ENCODE measurements at regions not wholly inside any gene's neighbourhood (a gene's known extent, or its start where the extent isn't known, plus 50 kb on each side); places are given as distances from the start of the nearest gene placed in this dataset.

- H3K79me2 ChIP-seq (ENCODE audit: insufficient read depth) = no peaks in the 10 kb centered on the region
- no peaks in the 10 kb centered on the region for H3K9me3 ChIP-seq
- ChIA-PET POLR2A (interaction anchor here (0.8 to 4.8 kb wide), 8 partner anchors 9 to 423 kb away, joined by 3 to 134 read pairs (median 9); partner anchors contain the start of gene GADD45G), CTCF (interaction anchor here (0.7 to 4.6 kb wide), 11 partner anchors 10 to 426 kb away, joined by 3 to 60 read pairs (median 7); partner anchors contain the start of gene GADD45G)
- 81% methylated on average over 10 of the region's 22 CpGs for WGBS (ENCODE audit: low lambda C conversion rate)
- no peak overlapping the region for H3K9ac ChIP-seq
- H4K20me1 ChIP-seq (ENCODE audit: insufficient read depth) = no peaks in the 10 kb centered on the region
- no peak overlapping the region for H2AFZ ChIP-seq (ENCODE audit: low read depth)
- no peaks in the 10 kb centered on the region for H3F3A ChIP-seq (replicated peaks; ENCODE audit: insufficient read depth)
- no peaks in the 10 kb centered on the region for H3K9me2 ChIP-seq
- no peaks in the 10 kb centered on the region for H3K36me3 ChIP-seq (replicated peaks in 1 of 2; ENCODE audit: control insufficient read depth in 1 of 2, insufficient read depth in 2 of 2, low read length in 1 of 2)
- peak; percentile 56 for DNase-seq
- H3K4me3 ChIP-seq (ENCODE audit: low read depth in 2 of 2, low read length in 1 of 2) = no peak overlapping the region
- no peaks in the 10 kb centered on the region for H3K27me3 ChIP-seq (ENCODE audit: insufficient read depth)
- peak overlapping the region in 1 of 2 experiments; percentile 100; a peak in 2 of 4 replicates for H3K27ac ChIP-seq (ENCODE audit: low read depth in 2 of 2, low read length in 1 of 2)
- H3K4me2 ChIP-seq = no peak overlapping the region
- TF ChIP-seq SMC3 (IDR thresholded peaks at IDR 0.05; ENCODE audit: low read depth, low read length) (no peak), RAD21 (IDR thresholded peaks at IDR 0.05; ENCODE audit: low read length) (peak; percentile 17; the same call in 1 of the 2 replicates), GATA2 (CRISPR knock-in tag; IDR thresholded peaks at IDR 0.05) (peak; percentile 46), EP300 (IDR thresholded peaks at IDR 0.05; ENCODE audit: borderline replicate concordance in 1 of 2, low read depth in 1 of 2, low read length in 1 of 2) (peak in 1 of 2 experiments; percentile 60; a peak in 1 of 4 replicates), PBX3 (IDR thresholded peaks at IDR 0.05) (no peak), MXI1 (IDR thresholded peaks at IDR 0.05; ENCODE audit: low read depth, low read length) (peak; percentile 45; the same call in 1 of the 2 replicates)
- peaks cover 0 to 74% of the 10 kb centered on the region in 2 experiments; a peak in 3 of 4 replicates for H3K4me1 ChIP-seq (ENCODE audit: control insufficient read depth in 1 of 2, insufficient read depth in 2 of 2, low read depth in 1 of 2, low read length in 1 of 2)
Observed at GRCh38 chr9:89676281-89676680, 71.5 kb downstream of the GADD45G start.

GRCh38 chr9:89677702-89678395 lies 73.0 kb downstream of the GADD45G start:
- Histone ChIP-seq H4K20me1 (ENCODE audit: insufficient read depth) (no peaks in the 10 kb centered on the region), H3K27ac (ENCODE audit: low read depth in 2 of 2, low read length in 1 of 2) (peak overlapping the region in 1 of 2 experiments; percentile 100; a peak in 2 of 4 replicates), H2AFZ (ENCODE audit: low read depth) (no peak overlapping the region), H3K4me1 (ENCODE audit: control insufficient read depth in 1 of 2, insufficient read depth in 2 of 2, low read depth in 1 of 2, low read length in 1 of 2) (peaks cover 0 to 74% of the 10 kb centered on the region in 2 experiments; a peak in 3 of 4 replicates), H3K9me3 (no peaks in the 10 kb centered on the region), H3K79me2 (ENCODE audit: insufficient read depth) (no peaks in the 10 kb centered on the region), H3K27me3 (ENCODE audit: insufficient read depth) (no peaks in the 10 kb centered on the region), H3K4me2 (no peak overlapping the region), H3F3A (replicated peaks; ENCODE audit: insufficient read depth) (no peaks in the 10 kb centered on the region), H3K9me2 (no peaks in the 10 kb centered on the region), H3K36me3 (replicated peaks in 1 of 2; ENCODE audit: control insufficient read depth in 1 of 2, insufficient read depth in 2 of 2, low read length in 1 of 2) (no peaks in the 10 kb centered on the region), H3K4me3 (ENCODE audit: low read depth in 2 of 2, low read length in 1 of 2) (no peak overlapping the region), H3K9ac (no peak overlapping the region)
- 16% methylated on average over 12 of the region's 12 CpGs for WGBS (ENCODE audit: low lambda C conversion rate)
- DNase-seq = peak; percentile 63
- ChIA-PET POLR2A (interaction anchor here (0.7 to 4.8 kb wide), 4 partner anchors 18 to 114 kb away, joined by 3 to 134 read pairs (median 4); partner anchors contain the start of gene GADD45G), CTCF (interaction anchor here (1.5 to 4.6 kb wide), 4 partner anchors 51 to 420 kb away, joined by 4 to 60 read pairs (median 10); partner anchors contain the start of gene GADD45G)
- TF ChIP-seq RAD21 (IDR thresholded peaks at IDR 0.05; ENCODE audit: low read length) (peak; percentile 37), GATA2 (CRISPR knock-in tag; IDR thresholded peaks at IDR 0.05) (peak; percentile 51), MXI1 (IDR thresholded peaks at IDR 0.05; ENCODE audit: low read depth, low read length) (peak; percentile 53; the same call in 1 of the 2 replicates), RCOR1 (IDR thresholded peaks at IDR 0.05; ENCODE audit: low read length) (no peak; the same call in 1 of the 2 replicates), CHD2 (IDR thresholded peaks at IDR 0.05; ENCODE audit: low read length, partially characterized antibody) (peak; percentile 34), EP300 (IDR thresholded peaks at IDR 0.05; ENCODE audit: borderline replicate concordance in 1 of 2, low read depth in 1 of 2, low read length in 1 of 2) (peak in 1 of 2 experiments; percentile 71; a peak in 2 of 4 replicates), RFX5 (IDR thresholded peaks at IDR 0.05; ENCODE audit: low read length) (peak; percentile 56; the same call in 1 of the 2 replicates), MEF2A (IDR thresholded peaks at IDR 0.05; ENCODE audit: borderline replicate concordance, low read depth) (no peak)

All from SK-N-SH (cell line).